Fibroblast of gingiva (primary cell): ENCODE measurements at regions not wholly inside any gene's neighbourhood (a gene's known extent, or its start where the extent isn't known, plus 50 kb on each side); places are given as distances from the start of the nearest gene placed in this dataset.
"Not testable (repeated sequence)": the region's sequence is repeated elsewhere in the genome, so short reads cannot be mapped to it uniquely, and the experiment has no call there.

Experiments
- DNase-seq: peaks from one replicate; pipeline ENCODE4 v3.0.0-alpha.2; 2011; ENCODE audit warnings: low read depth

DNA sequence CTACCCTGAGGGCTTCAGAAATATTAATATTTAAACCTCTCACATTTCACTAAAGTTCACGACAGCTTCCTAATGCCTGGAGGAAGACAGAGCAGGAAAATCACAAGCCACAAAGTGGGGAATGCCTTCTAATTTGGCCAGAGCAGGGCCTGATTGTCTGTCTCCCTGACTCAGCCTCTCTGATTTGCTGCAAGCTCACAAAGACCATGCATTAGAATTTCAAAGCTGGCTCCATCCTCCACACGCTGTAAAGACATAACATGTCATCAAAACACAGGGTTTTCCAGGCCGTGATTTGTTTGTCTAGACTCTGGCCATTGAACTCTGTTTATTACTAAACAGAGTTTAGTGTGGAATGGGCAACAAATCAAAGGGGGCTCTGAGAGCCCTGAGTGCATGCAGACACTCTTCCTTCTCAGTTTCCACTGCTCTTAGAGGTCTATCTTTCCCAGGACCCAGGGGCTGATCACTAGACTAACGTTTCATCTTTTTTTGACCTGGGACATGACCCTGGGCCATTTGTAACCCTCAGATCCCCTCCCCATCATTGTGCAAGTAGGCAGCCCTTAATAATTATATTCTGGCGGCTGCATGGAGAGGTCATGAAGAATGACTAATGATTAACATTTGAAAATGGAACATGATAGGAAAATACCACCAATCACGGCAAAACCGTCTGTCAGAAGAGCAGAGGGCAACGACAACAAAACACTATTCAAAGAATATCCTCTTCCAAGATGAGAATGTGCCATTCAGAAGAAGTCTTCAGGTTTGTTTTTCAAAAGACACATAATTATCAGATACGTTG lies 140.2 kb downstream of the ENC1 start:
- DNase-seq, result no peak

DNA sequence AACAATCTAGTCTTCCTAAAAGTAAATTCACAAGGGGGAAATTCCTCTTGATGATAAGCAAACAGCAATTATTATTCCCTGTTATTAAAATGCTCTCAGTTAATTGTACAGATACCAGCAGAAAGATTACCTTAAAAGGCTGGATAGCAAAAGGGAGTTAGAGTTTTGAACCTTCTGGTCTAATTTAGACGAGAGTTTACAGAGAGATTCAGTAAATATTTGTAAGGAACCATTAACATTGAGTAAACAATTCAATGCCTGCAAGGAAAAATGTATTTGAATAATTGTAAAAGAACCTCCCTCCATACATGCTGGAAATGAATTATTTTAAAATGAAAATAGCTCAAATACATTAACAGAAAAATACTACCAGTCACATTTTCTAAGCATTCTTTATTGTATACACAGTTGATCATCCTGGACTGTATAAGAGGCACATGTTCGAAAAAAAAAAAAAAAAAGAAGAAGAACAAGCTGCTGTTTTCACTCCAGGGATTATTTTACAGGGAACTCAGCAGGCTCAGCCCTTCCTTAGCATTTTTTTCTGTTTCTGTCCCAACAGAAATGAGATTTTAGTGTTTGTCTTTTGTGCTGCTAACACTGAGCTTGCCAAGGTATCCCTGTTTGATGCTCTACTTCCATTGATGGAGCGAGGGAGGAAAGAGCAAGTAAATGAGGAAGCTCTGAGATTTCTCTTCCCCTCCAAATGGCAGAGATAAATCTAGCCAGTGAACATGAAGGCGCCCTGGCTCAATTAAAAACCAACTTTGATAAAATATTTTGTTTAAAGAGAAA lies 141.1 kb downstream of the ENC1 start:
- DNase-seq, result no peak

DNA sequence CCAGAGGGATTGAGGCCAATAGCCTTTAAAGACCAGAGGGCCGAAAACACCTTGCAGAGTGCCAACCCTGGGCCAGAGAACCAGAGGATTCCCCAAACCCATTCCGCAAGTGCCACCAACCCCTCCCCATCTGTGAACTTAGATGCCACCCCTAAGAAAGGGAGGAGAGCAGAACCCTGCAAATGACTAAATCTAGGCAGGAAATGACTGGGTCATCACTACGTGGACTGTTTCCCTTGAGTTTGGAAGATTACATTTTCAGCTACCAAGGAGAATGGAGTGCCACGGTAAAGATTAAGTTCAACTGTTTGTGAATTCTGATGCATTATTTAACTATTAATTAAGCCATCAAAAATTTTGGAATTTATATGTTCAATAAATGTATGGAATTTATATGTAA lies 142.8 kb downstream of the ENC1 start:
- DNase-seq, result no peak

DNA sequence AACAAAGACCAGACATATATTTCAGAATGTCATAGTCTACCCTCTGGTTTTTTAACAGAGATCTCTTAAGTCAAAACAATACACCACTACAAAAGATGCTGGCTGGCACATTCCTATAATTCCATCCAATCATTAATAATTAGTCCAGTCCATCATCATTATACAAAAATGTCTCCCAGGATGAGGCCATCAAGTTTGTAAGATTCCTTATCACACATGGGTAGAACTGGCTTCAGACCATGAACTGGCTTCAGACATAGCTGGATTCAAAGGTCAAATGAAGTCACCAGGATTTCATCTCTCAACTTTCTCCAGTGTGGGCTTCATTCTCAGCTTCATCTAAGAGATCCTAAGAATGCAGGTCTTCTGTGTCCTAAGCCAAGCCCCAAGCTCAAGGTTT lies 147.1 kb downstream of the ENC1 start:
- DNase-seq, result no peak

DNA sequence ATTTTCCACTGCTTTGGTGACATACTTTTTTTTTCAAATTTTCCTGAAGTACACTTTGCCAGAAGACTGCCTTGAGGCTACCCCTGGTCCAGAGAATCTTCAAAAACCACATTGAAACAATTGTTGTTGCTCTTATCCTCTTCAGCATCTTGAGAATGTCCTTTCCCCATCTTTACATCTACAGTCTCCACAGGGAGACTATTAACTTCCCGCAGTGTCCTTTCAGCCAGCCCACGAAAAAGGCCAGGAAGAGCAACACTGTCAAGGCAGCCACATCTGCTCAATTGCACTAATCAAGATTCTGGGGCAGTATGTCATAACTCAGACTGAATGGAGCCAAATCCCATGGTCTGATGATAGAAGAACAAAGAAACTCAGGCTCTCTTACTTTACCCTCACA lies 148.3 kb downstream of the ENC1 start:
- DNase-seq, result no peak

DNA sequence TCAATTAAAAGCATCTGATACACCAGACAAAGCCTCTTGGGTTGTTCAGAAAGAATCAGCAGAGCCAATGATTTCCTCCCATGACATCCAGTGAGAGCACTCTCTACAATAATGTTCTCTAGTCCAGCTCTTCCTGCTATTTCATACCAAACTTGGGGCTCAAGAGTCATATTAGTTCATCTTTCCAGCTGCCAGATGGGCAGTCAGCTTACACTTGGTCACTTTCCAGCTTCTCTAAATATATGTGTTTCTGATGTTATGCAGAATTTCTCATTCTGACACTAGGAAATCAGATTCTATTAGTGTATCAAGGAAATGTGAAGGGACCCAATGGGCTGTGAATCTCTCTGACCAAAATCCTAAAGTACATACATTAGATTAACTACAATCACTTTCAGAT lies 148.9 kb downstream of the ENC1 start:
- DNase-seq, result no peak

DNA sequence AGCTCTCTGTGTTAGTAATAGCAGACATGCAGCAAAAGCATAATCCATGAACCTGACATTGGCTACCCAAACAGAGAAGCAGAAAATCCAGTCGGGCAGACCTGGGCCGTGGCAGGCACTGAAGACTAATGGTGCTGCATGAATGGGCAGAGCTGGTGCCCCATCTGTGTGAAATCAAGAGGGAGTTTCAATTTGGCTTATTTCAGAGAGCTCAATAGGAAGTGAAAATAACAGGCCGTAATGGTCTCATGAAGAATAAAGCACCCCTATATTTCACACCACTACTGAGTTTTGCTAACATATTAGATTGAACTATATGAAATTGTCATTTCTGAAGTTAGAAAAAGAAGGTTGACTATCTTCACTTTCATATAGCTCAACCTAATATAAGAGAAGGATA lies 149.7 kb downstream of the ENC1 start:
- DNase-seq, result no peak

DNA sequence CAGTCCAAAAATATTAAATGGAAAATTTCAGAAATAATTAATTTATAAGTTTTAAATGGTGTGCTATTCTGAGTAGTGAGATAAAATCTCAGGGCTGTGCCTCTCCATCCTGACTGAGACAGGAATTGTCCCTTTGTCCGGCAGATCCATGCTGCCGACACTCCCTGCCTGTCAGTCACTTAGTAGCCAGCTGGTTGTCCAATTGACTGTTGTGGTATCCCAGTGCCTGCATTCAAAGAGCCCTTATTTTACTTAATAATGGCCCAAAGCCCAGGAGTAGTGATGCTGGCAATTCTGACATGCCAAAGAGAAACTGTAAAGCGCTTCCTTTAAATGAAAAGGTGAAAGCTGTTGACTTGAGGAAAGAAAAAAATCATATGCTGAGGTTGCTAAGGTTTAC lies 157.5 kb downstream of the ENC1 start:
- no peak for DNase-seq

DNA sequence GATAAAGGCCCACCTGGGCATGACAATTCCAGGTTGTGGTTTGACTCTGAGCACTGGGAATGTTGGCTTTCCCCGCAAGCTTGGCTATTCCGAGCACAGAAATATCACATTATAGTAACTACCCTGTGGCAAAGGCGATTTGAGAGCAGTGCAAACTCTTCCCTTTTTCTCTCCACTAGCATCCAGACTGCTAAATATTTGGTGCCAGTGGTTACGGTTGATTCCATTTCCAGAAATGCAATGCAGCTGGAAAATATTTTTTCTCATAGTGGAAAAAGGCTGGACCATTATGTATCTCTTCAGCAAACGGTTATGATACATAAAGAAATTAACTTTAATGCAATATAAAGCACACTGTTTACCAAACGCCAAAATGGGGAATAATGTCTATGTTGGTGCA lies 158.0 kb downstream of the ENC1 start:
- DNase-seq, result no peak

DNA sequence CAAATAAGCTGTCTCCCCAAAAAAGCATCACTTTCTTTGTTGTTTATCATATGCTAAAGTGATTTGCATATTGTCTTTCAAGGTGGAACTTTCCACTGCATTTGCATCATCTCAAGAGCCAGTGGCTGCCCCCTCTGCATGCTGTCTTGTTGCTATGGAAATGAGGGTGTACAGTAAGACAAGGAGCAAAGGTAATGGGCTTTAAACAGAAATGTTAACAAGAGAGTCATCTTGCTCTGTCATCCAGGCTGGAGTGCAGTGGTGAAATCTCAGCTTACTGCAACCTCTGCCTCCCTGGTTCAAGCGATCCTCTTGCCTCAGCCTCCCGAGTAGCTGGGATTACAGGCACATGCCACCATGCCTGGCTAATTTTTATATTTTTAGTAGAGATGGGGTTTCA lies 159.2 kb downstream of the ENC1 start:
- not testable (repeated sequence) for DNase-seq

DNA sequence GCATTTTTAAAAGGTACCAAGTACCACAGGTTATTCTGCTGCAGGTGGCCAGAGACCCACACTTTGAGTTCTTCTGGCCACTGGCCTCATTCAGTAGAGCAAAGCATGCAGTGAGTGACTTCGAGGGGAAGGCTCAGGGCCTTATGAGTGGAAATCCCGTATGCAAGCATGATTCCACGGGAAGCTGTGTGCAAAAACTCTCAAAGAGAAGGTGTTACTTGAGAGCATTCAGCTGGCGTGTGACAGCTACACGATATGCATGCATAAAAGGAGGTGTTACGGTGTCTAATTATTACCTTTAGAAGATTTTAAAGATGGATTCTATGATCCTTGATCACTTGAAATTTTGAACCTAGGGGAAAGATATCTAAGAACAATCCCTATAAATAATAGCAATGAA lies 160.3 kb downstream of the ENC1 start:
- no peak for DNase-seq

DNA sequence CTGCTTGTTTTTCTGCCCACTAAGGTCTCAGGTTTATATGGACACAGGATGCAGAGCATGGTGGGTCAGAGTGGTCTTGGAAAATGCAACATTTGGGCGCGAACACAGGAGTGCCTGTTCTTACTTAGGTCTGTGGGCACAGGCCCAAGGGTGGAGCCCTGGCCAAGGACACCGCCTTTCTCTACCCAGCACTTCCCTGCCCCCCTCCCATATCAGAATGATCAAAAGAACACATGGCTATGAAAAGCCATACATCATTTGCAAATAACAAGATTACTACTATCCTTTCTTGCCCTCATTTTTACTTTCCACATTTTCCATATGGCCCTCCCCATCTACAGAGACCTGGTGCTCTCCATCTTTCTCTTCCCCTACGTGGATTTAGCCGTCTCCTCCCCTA lies 162.2 kb downstream of the ENC1 start:
- DNase-seq, result no peak

DNA sequence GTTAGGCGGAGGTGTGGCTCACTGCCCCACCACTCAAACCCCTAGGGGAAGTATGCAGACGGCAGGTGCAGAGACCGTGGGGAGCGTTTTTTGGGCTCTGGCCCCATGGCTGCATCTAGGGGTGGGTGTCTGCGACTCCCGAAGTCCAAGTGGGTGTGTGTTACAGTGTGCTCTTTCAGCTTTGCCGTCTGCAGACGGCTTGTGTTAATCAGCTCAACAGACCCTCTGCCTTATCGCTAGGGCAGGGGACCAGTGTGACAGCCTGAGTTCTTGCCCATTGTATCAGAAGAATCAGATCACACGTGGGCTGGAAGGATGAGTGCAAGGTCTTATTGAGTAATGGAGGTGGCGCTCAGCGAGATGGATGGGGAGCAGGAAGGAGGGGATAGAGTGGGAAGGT lies 162.8 kb downstream of the ENC1 start:
- DNase-seq, result no peak

DNA sequence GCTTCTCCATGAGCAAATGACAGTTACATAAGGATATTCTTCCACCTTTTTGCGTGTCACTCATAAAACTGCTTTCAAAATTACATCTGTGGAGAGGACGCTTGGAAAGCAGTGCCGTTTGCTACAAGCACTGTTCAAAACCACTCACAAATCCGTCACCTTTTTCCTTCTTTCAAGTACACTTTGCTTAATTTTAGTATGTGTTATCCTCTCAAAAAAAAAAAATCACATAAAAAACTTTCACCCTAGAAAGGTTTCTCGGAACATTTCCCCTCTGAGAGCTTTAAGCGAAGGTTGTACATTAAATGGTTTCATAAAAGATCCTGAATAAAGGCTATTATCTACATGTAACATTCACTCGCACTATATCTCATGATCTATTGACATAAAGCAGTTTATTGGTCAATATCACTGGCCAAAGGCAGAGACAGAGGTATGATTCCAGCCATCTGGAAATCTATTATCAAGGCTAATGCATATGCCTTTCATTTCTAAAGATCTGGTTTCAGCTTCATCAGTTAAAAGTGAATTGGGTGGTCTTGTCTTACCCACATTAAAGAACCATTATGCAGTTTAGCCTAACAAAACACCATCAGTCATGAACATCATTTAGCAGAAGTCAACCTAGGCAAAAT lies 163.6 kb downstream of the ENC1 start:
- DNase-seq, result no peak

DNA sequence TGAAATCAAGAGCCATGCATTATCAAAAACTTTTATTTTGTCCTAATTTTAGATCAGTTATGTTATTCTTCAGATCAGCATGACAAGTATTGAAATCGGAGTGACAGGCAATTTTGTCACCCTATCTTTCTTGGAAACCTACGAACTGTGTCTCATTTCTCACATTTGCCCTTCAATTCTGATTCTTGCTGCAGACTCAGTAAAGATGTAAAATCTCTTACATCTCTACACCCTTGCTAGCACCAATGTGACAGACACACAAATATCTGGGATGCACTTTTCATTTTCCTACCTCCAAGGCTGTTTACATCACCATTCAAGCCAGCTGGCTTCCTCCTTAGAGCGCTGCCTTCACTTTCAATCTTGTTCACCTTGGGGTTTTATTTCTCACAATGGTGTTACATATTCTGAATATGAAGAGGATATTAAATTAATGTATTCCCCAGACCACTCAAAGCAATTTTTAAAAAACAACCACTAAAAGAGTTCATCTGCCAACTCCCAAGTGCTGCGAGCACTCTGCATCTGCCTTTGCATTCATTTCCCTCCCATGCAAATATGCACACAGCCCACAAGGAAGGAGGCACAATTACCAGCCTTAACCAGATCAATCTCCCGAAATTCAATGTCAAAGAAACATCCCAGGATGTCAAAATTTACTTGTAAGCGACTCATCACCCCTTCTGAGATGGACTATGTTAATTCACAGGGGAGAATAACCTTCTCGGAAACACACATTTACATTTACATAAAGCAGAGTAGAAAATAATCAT lies 164.3 kb downstream of the ENC1 start:
- DNase-seq, result no peak

DNA sequence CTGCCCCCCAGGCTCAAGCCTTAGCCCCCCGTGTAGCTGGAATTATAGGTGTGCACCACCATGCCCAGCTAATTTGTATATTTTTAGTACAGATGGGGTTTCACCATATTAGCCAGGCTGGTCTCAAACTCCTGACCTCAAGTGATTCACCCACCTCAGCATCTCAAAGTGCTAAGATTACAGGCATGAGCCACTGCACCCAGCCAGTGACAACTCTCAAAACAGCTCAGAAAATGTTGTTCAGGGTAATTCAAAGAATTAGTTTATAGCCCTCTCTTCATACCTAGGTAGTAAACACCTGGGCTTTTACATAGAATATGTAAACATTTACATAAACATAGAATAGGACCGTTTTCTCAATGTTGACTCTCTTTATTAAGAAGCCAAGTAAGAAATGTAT lies 168.7 kb downstream of the ENC1 start:
- DNase-seq, result no peak

DNA sequence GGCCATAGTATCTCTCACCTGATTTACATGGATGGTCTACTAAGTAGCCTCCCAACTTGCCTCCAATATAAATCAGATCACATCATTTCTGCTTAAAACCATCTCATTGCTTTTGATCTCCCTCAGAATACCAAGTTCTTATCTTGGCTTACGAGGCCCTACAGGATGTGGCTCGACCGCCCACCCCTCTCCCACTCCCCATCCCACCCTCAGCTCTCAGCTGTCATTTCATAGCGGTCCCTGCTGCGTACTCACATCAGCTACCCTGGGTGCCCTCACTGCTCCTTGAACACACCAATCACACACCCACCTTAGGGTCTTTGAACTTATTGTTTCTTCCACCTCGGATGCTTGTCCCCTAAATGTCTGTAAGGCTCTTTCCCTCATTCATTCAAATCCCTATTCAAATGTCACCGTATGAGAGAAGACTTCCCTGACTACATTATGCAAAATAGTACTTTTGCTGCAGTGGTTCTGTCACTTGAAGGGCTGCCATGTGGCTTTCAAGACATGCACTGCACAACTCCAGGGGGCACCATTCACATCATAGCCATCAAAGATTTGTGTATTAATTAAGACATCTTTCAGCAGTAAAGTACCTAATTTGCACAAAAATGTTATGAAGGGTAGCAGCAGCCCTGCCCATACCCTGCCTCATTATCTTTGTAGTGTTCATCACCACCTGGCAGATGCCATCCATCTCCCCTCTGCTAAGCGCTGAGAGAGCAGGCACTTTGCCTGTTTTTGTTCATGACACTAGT lies 171.1 kb downstream of the ENC1 start:
- DNase-seq, result no peak

DNA sequence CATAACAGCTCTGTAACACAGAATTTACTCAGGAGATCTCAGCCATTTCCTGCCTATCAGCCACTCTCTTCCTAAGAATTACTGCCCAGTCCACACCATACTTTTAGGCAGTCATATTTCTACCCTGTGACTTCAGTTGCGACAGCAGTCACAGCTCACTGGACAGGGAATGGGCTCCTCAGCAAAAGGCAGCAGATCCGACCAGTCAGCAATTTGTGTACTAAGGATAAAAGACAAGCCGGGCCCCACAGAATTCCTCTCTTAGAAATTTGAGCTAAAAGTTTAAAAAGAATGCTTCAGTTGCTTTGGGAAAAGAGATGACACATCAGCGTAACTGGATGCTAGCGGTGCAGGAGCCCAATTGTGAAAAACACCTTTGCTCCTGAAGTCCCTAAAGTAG lies 172.1 kb downstream of the ENC1 start:
- no peak for DNase-seq

DNA sequence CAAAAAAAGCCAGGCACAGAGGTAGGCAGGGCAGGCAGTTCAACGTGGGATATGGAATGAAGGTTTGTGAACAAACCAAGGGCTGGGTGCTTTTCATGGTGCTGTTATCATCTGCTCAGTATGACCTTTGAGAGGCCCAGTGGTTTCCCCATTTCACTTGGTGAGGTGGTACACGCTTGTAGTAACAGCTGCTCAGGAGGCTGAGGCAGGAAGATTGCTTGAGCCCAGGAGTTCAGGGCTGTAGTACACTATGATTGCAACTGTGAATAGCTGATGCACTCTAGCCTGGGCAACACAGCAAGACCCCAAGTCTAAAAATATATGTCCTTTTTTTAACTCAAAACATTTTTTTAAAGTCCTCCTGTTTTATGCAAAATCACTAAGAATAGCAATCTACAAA lies 174.8 kb downstream of the ENC1 start:
- DNase-seq, result no peak

DNA sequence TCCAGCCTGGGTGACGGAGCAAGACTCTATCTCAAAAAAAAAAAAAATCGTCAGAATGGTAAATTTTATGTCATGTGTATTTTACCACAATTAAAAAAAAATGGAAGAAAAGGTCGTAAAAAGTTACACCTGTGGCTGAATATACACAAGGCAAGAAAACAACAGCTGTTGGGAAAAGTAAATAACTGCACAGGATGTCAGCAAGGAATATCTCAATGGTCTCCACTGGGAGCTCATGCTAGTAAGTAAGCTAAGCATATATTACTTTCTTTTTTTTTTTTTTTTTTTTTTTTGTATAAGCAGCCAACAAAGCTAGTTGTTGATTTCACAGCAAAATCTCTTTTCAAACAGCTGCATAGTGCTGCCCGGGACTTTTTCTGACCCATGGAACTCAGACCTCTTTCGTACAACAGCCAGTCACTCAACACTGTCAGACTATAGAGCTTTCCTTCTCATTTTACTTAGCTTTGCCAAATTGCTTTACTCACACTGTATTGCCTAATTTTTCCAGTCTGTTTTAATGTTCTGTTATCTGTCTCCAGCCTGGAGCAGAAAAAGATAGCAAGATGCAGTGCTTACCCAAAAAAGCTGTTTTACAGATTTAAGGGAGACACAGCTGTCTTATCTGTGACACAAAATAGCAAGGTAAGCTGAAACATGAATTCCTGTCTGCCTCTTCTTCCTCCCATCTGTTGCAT lies 175.9 kb downstream of the ENC1 start:
- no peak for DNase-seq

DNA sequence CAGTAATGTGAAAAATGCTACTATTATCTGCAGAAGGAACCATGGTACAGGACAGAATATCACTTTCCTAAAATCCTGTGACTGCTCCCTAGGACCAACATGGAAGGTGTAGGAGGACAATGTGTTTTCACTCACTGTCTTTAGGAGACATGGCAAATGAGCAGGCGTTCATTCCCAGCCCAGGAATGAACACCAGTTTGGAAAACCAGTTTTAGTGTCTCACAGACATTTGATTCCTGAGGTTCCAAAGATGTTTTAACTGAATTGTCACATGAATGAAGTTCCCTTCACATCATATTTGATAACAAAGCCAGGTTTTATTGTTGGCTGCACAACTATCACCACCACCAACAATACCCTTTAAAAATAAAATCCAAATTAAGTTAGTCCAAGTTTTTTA lies 178.2 kb downstream of the ENC1 start:
- no peak for DNase-seq
